Fibroblast of pulmonary artery (primary cell): ENCODE measurements at regions not wholly inside any gene's neighbourhood (a gene's known extent, or its start where the extent isn't known, plus 50 kb on each side); places are given as distances from the start of the nearest gene placed in this dataset.
"Not testable (repeated sequence)": the region's sequence is repeated elsewhere in the genome, so short reads cannot be mapped to it uniquely, and the experiment has no call there.

Experiments used
- DNase-seq: peaks from one replicate; pipeline ENCODE4 v3.0.0-alpha.2; 2010; ENCODE audit warnings: low read depth
- H3K4me3 ChIP-seq: replicated peaks from 2 replicates; pipeline ENCODE4 v1.5.1; 2011; ENCODE audit warnings: low read depth, mild to moderate bottlenecking, control low read depth, low read length, moderate library complexity
- CTCF ChIP-seq: IDR thresholded peaks from 2 replicates; pipeline ENCODE4 v1.5.1; 2011; ENCODE audit warnings: mild to moderate bottlenecking, control low read depth, low read length, inconsistent platforms; ENCODE audit errors: missing control alignments

GRCh38 chrX:25726539-25726938 is 411.6 kb upstream of the MAGEB18 start:
- DNase-seq, result no peak
- no peak for TF ChIP-seq CTCF
- no peak overlapping the region for H3K4me3 ChIP-seq

- no peak overlapping the region for H3K4me3 ChIP-seq
- TF ChIP-seq CTCF, result no peak
- DNase-seq, result no peak
Measured at GRCh38 chrX:25733148-25733547, 405.0 kb upstream of the MAGEB18 start.

GRCh38 chrX:25737540-25737939 is 400.6 kb upstream of the MAGEB18 start:
- TF ChIP-seq CTCF, result no peak
- H3K4me3 ChIP-seq, result no peak overlapping the region
- DNase-seq, result no peak

- no peak for DNase-seq
Measured at GRCh38 chrX:25742334-25742733, 395.8 kb upstream of the MAGEB18 start.

GRCh38 chrX:25754399-25754798 is 383.7 kb upstream of the MAGEB18 start:
- no peak overlapping the region for H3K4me3 ChIP-seq
- no peak for DNase-seq
- no peak for TF ChIP-seq CTCF

More at GRCh38 chrX:25742334-25742733, 395.8 kb upstream of the MAGEB18 start:
- no peak overlapping the region for H3K4me3 ChIP-seq
- no peak for TF ChIP-seq CTCF

GRCh38 chrX:25755194-25755593 is 382.9 kb upstream of the MAGEB18 start:
- no peak for TF ChIP-seq CTCF
- DNase-seq, result no peak
- no peak overlapping the region for H3K4me3 ChIP-seq

GRCh38 chrX:25762656-25763055 is 375.5 kb upstream of the MAGEB18 start:
- no peak overlapping the region for H3K4me3 ChIP-seq
- DNase-seq, result no peak
- TF ChIP-seq CTCF, result no peak

GRCh38 chrX:25771853-25772252 is 366.3 kb upstream of the MAGEB18 start:
- DNase-seq, H3K4me3 ChIP-seq: not testable (repeated sequence)

- not testable (repeated sequence) for H3K4me3 ChIP-seq, DNase-seq
Measured at GRCh38 chrX:25797796-25798195, 340.3 kb upstream of the MAGEB18 start.
